CD4-positive, CD25-positive, alpha-beta regulatory T cell (primary cell): ENCODE measurements at regions not wholly inside any gene's neighbourhood (a gene's known extent, or its start where the extent isn't known, plus 50 kb on each side); places are given as distances from the start of the nearest gene placed in this dataset.

Source experiments
- ATAC-seq, 2 donors: fragments of 150-1000 bp; cut with Tn5 transposase; one replicate each; pipeline ENCODE4 v1.10.0; 2021; ENCODE audit warnings: low read depth in 2 of 2, moderate number of reproducible peaks in 2 of 2, moderate library complexity in 1 of 2
- DNase-seq, 3 donors: peaks; one replicate each; pipeline versions ENCODE4 v3.0.0 to v3.0.0-alpha.2; 2012 to 2022; ENCODE audit warnings: mixed read lengths in 1 of 3
- H3K27ac ChIP-seq: one replicate; pipeline ENCODE4 v1.7.0; 2013; ENCODE audit warnings: mild to moderate bottlenecking, low read length; ENCODE audit not compliant: insufficient read depth, poor library complexity, severe bottlenecking
- H3K27me3 ChIP-seq: one replicate; pipeline ENCODE4 v1.7.0; 2013; ENCODE audit warnings: low read length; ENCODE audit not compliant: control insufficient read depth, insufficient read depth
- H3K36me3 ChIP-seq: one replicate; pipeline ENCODE4 v1.7.0; 2013; ENCODE audit warnings: mild to moderate bottlenecking, low read length, moderate library complexity; ENCODE audit not compliant: control insufficient read depth, insufficient read depth
- H3K4me1 ChIP-seq: 2 replicates; pipeline ENCODE4 v1.7.0; 2013; ENCODE audit warnings: mild to moderate bottlenecking, low read length; ENCODE audit not compliant: insufficient read depth, control insufficient read depth, poor library complexity, severe bottlenecking
- H3K4me3 ChIP-seq: one replicate; pipeline ENCODE4 v1.7.0; 2013; ENCODE audit warnings: low read depth, mild to moderate bottlenecking, low read length, moderate library complexity
- H3K9me3 ChIP-seq, 2 experiments: 1 replicate in 1 of 2; 2 replicates in 1 of 2; pipeline ENCODE4 v1.7.0; 2013; ENCODE audit warnings: low read length in 2 of 2, mild to moderate bottlenecking in 1 of 2, moderate library complexity in 1 of 2; ENCODE audit not compliant: control insufficient read depth in 2 of 2
- H3K27ac Mint-ChIP-seq, 3 donors: one replicate each; pipeline ENCODE4 v1.8.0; 2020 to 2022; ENCODE audit warnings: mild to moderate bottlenecking in 3 of 3, mixed read lengths in 3 of 3, moderate library complexity in 2 of 3
- H3K27me3 Mint-ChIP-seq: one replicate; pipeline ENCODE4 v1.8.0; 2022; ENCODE audit warnings: mild to moderate bottlenecking, mixed read lengths
- H3K36me3 Mint-ChIP-seq: one replicate; pipeline ENCODE4 v1.8.0; 2020; ENCODE audit warnings: mixed read lengths
- H3K4me1 Mint-ChIP-seq, 4 donors: one replicate each; pipeline ENCODE4 v1.8.0; 2020 to 2022; ENCODE audit warnings: mixed read lengths in 4 of 4, mild to moderate bottlenecking in 1 of 4
- H3K4me3 Mint-ChIP-seq, 4 donors: one replicate each; pipeline ENCODE4 v1.8.0; 2020 to 2022; ENCODE audit warnings: mild to moderate bottlenecking in 4 of 4, mixed read lengths in 4 of 4, moderate library complexity in 3 of 4
- H3K9me3 Mint-ChIP-seq, 7 donors: one replicate each; pipeline ENCODE4 v1.8.0; 2020 to 2022; ENCODE audit warnings: mixed read lengths in 7 of 7, mild to moderate bottlenecking in 3 of 7, moderate library complexity in 2 of 7

GRCh38 chr5:51027271-51027670 lies 356.0 kb upstream of the ISL1 start:
- no peaks in the 10 kb centered on the region for H3K27me3 ChIP-seq
- Mint-ChIP-seq H3K9me3 (peaks cover 2 to 16% (median 6%) of the 10 kb centered on the region in 7 donors), H3K4me3 (no peak overlapping the region), H3K36me3 (no peaks in the 10 kb centered on the region), H3K27me3 (no peaks in the 10 kb centered on the region), H3K4me1 (no peaks in the 10 kb centered on the region), H3K27ac (no peak overlapping the region)
- ATAC-seq, result no peak
- no peaks in the 10 kb centered on the region for H3K4me1 ChIP-seq
- DNase-seq, result no peak
- H3K4me3 ChIP-seq, result no peak overlapping the region
- no peak overlapping the region for H3K27ac ChIP-seq
- H3K36me3 ChIP-seq, result no peaks in the 10 kb centered on the region
- H3K9me3 ChIP-seq, result no peaks in the 10 kb centered on the region

DNA sequence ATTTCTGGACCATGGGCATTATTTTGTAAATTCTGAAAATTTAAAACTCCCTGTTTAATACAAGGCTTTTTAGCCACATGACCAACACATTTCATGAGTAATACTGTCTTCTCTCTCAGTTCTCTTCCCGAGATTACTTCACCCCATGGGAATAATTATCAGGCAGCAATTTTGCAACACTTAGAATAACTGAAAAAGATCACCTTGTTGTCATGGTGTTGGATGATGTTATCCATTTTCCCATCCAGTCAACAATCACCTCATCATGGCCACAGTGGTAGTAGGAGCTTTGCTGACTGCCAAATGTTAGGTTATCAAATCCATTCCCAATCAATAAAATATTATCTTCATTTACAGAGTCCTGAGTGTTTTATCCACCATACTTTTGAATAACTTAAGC lies 354.9 kb upstream of the ISL1 start:
- Histone ChIP-seq H3K27me3 (no peaks in the 10 kb centered on the region), H3K4me1 (no peaks in the 10 kb centered on the region), H3K27ac (no peak overlapping the region), H3K4me3 (no peak overlapping the region), H3K9me3 (no peaks in the 10 kb centered on the region), H3K36me3 (no peaks in the 10 kb centered on the region)
- no peaks in the 10 kb centered on the region for H3K27me3 Mint-ChIP-seq
- no peaks in the 10 kb centered on the region for H3K4me1 Mint-ChIP-seq
- H3K9me3 Mint-ChIP-seq, result peaks cover 2 to 16% (median 6%) of the 10 kb centered on the region in 7 donors
- ATAC-seq (no peak), DNase-seq (no peak)
- no peak overlapping the region for H3K4me3 Mint-ChIP-seq
- H3K36me3 Mint-ChIP-seq, result no peaks in the 10 kb centered on the region
- no peak overlapping the region for H3K27ac Mint-ChIP-seq

DNA sequence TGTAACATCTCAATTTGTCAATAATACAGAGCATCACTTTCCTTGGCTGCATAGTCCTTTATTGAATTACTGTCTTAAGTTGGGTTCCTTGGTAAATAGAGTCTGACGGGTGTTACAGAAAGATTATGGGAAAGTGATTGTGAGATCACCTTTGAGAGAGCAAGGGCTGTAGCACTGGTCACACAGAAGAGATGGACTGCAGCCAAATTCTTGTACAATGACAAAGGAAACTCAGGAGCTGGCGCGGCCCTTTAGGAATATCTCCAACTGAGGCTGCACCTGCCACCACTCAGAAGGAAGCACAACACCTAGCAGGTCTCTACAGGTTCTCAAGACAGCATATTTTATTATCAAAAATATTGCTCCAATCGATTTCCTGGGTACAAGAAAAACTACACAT lies 350.0 kb upstream of the ISL1 start:
- ATAC-seq (no peak), DNase-seq (no peak)
- no peak overlapping the region for H3K4me3 ChIP-seq
- no peak overlapping the region for H3K27ac ChIP-seq
- H3K4me3 Mint-ChIP-seq, result no peak overlapping the region
- H3K36me3 Mint-ChIP-seq, result no peaks in the 10 kb centered on the region
- no peak overlapping the region for H3K27ac Mint-ChIP-seq
- no peaks in the 10 kb centered on the region for H3K4me1 ChIP-seq
- peaks cover 0 to 8% (median 3%) of the 10 kb centered on the region in 7 donors for H3K9me3 Mint-ChIP-seq
- no peaks in the 10 kb centered on the region for H3K9me3 ChIP-seq
- no peaks in the 10 kb centered on the region for H3K27me3 ChIP-seq
- no peaks in the 10 kb centered on the region for H3K27me3 Mint-ChIP-seq
- H3K4me1 Mint-ChIP-seq, result no peaks in the 10 kb centered on the region
- H3K36me3 ChIP-seq, result no peaks in the 10 kb centered on the region

DNA sequence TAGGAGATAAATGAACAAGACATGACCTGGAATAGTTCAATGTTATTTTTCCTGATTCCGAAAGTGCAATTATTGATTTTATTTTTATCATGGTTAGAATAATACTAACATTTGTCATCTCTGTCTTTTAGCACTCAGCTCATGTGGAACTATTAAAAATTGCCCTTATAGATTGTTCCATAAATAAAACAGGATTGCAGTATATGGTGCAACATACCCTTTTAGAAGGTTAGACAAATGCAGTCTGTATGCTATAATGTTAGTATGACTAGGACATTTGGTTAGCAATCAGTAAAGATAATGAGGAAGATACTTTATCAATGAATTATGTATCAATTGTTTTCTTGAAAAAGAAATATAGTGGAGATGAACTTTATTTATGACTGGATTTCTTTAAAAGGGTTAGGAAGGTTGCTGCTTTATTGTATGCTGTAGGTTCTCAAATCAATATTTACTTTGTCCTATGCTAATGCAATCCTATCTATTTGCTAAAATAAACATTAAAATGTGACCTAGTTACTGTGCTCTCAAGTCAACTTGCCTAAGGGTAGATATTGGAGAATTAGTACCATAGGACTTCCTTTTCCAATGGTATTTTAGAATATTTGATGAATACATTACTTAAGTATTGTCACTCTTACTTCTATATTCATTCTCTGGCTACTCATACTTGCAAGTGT lies 348.9 kb upstream of the ISL1 start:
- Histone ChIP-seq H3K27ac (no peak overlapping the region), H3K4me3 (no peak overlapping the region), H3K9me3 (no peaks in the 10 kb centered on the region), H3K27me3 (no peaks in the 10 kb centered on the region), H3K36me3 (no peaks in the 10 kb centered on the region), H3K4me1 (no peaks in the 10 kb centered on the region)
- Mint-ChIP-seq H3K4me1 (no peaks in the 10 kb centered on the region), H3K4me3 (no peak overlapping the region), H3K27me3 (no peaks in the 10 kb centered on the region), H3K9me3 (peaks cover 0 to 5% (median 2%) of the 10 kb centered on the region in 7 donors), H3K27ac (no peak overlapping the region), H3K36me3 (no peaks in the 10 kb centered on the region)
- no peak for ATAC-seq
- DNase-seq, result no peak

- H3K27ac Mint-ChIP-seq, result no peak overlapping the region
- DNase-seq (no peak), ATAC-seq (no peak)
- Histone ChIP-seq H3K4me3 (no peak overlapping the region), H3K27ac (no peak overlapping the region), H3K27me3 (no peaks in the 10 kb centered on the region), H3K9me3 (no peaks in the 10 kb centered on the region), H3K4me1 (no peaks in the 10 kb centered on the region), H3K36me3 (no peaks in the 10 kb centered on the region)
- no peaks in the 10 kb centered on the region for H3K27me3 Mint-ChIP-seq
- no peak overlapping the region for H3K4me3 Mint-ChIP-seq
- no peaks in the 10 kb centered on the region for H3K36me3 Mint-ChIP-seq
- peaks cover 0 to 4% (median 0%) of the 10 kb centered on the region in 7 donors for H3K9me3 Mint-ChIP-seq
- H3K4me1 Mint-ChIP-seq, result no peaks in the 10 kb centered on the region
Observed at GRCh38 chr5:51039424-51040329, 343.6 kb upstream of the ISL1 start.

DNA sequence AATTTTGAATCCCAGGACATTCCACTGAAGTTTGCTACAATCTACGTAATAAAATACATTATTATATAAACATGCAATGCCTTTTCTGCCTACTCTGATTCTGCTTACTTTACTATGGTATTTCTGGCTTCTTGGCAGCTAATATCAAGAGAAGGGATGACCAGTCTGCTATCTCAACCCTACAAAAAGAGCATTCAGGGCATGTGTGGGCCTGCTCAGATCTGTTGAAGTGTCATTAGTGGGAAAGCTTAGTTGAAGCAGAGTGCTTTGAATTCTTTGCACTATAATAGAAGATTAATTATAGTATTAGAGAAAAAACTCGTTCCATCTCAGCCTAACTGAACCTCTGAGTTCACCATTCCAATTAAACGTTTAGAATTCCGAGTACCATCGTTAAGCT lies 339.5 kb upstream of the ISL1 start:
- ATAC-seq (no peak), DNase-seq (no peak)
- Histone ChIP-seq H3K9me3 (no peaks in the 10 kb centered on the region), H3K27me3 (no peaks in the 10 kb centered on the region), H3K36me3 (no peaks in the 10 kb centered on the region), H3K27ac (no peak overlapping the region), H3K4me3 (no peak overlapping the region), H3K4me1 (no peaks in the 10 kb centered on the region)
- no peaks in the 10 kb centered on the region for H3K4me1 Mint-ChIP-seq
- H3K4me3 Mint-ChIP-seq, result no peak overlapping the region
- no peaks in the 10 kb centered on the region for H3K27me3 Mint-ChIP-seq
- H3K9me3 Mint-ChIP-seq, result peaks cover 0 to 3% (median 0%) of the 10 kb centered on the region in 7 donors
- no peaks in the 10 kb centered on the region for H3K36me3 Mint-ChIP-seq
- no peak overlapping the region for H3K27ac Mint-ChIP-seq

GRCh38 chr5:51047369-51047768 lies 335.9 kb upstream of the ISL1 start:
- Histone ChIP-seq H3K27ac (no peak overlapping the region), H3K4me3 (no peak overlapping the region), H3K9me3 (no peaks in the 10 kb centered on the region), H3K4me1 (no peaks in the 10 kb centered on the region), H3K27me3 (no peaks in the 10 kb centered on the region), H3K36me3 (no peaks in the 10 kb centered on the region)
- peaks cover 0 to 6% (median 0%) of the 10 kb centered on the region in 7 donors for H3K9me3 Mint-ChIP-seq
- no peaks in the 10 kb centered on the region for H3K27me3 Mint-ChIP-seq
- no peak overlapping the region for H3K4me3 Mint-ChIP-seq
- H3K27ac Mint-ChIP-seq, result no peak overlapping the region
- no peaks in the 10 kb centered on the region for H3K36me3 Mint-ChIP-seq
- DNase-seq (no peak), ATAC-seq (no peak)
- no peaks in the 10 kb centered on the region for H3K4me1 Mint-ChIP-seq
